ENCODE measurements at regions not wholly inside any gene's neighbourhood (a gene's known extent, or its start where the extent isn't known, plus 50 kb on each side); places are given as distances from the start of the nearest gene placed in this dataset.
"Not testable (repeated sequence)": the region's sequence is repeated elsewhere in the genome, so short reads cannot be mapped to it uniquely, and the experiment has no call there.

DNA sequence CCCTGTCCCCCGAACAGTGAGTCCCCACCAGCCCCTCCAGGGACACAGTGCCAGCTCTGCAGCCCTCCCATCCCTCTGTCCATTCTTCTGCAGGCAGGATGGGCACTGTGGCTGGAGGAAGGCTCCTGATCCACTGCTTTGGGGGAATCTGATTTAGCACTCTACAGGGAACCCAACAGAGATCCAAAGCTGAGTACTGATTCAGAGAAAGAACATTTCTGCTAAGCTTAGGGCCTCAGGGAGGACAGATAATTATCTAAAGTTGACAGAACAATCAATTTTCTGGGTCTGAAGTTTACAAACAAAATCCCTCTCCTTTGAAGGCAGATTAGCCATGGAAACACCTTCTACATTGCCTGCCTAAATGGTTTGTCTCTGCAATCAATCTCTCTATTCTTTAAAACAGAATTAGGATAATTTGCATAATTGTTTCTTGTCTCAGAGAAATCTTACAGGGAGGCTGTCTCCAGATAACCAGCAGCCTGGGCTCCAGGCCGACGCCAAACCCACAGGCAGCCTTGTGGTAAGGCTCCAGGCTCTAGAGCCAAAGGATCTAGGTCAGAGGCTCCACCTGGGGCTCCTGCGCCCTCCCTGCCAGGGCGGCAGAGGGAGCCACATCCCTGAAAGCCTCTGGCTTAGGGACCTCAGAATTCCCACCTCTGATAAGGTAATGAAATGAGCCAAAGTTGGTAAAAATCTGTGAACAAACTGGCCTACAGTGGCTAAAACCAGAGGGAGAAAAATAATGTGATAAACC is 152.2 kb upstream of the FAM20C start:
- TF ChIP-seq, protein P1, sequence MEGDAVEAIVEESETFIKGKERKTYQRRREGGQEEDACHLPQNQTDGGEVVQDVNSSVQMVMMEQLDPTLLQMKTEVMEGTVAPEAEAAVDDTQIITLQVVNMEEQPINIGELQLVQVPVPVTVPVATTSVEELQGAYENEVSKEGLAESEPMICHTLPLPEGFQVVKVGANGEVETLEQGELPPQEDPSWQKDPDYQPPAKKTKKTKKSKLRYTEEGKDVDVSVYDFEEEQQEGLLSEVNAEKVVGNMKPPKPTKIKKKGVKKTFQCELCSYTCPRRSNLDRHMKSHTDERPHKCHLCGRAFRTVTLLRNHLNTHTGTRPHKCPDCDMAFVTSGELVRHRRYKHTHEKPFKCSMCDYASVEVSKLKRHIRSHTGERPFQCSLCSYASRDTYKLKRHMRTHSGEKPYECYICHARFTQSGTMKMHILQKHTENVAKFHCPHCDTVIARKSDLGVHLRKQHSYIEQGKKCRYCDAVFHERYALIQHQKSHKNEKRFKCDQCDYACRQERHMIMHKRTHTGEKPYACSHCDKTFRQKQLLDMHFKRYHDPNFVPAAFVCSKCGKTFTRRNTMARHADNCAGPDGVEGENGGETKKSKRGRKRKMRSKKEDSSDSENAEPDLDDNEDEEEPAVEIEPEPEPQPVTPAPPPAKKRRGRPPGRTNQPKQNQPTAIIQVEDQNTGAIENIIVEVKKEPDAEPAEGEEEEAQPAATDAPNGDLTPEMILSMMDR (IDR thresholded peaks at IDR 0.05; ENCODE audit: insufficient read depth in 1 of 2, low read depth in 1 of 2, low read length in 1 of 2, severe bottlenecking in 1 of 2, unreplicated experiment in 1 of 2) = peak in 1 of 2 experiments; percentile 11
- H3K4me3 Mint-ChIP-seq (ENCODE audit: unreplicated experiment); H3K4me1 ChIP-seq; BruUV-seq (replicated peaks); H3K4me1 Mint-ChIP-seq (ENCODE audit: low read depth, unreplicated experiment); H3K27me3 ChIP-seq (replicated peaks; ENCODE audit: control insufficient read depth, insufficient read depth, low read length); H3K9me3 ChIP-seq; H3K27ac Mint-ChIP-seq (ENCODE audit: unreplicated experiment); H3K4me3 ChIP-seq (ENCODE audit: low read depth, low read length); intact Hi-C loops (cut with micrococcal nuclease; ENCODE audit: unreplicated experiment); H3K36me3 Mint-ChIP-seq (ENCODE audit: insufficient read depth, unreplicated experiment); CTCF ChIA-PET; H3K36me3 ChIP-seq (ENCODE audit: control insufficient read depth, insufficient read depth, low read length); H3K9me3 Mint-ChIP-seq (ENCODE audit: unreplicated experiment); POLR2A ChIA-PET: not testable (repeated sequence)
- peaks cover 21% of the 10 kb centered on the region for H3K27me3 Mint-ChIP-seq (ENCODE audit: insufficient read depth, unreplicated experiment)
- peak in 1 of 2 experiments; percentile 21 for DNase-seq

GRCh38 chr7:40799-41750 is 151.3 kb upstream of the FAM20C start:
- Mint-ChIP-seq H3K4me1 (ENCODE audit: low read depth, unreplicated experiment) (no peaks in the 10 kb centered on the region), H3K4me3 (ENCODE audit: unreplicated experiment) (no peak overlapping the region), H3K9me3 (ENCODE audit: unreplicated experiment) (no peaks in the 10 kb centered on the region), H3K27me3 (ENCODE audit: insufficient read depth, unreplicated experiment) (peaks cover 25% of the 10 kb centered on the region), H3K27ac (ENCODE audit: unreplicated experiment) (no peak overlapping the region), H3K36me3 (ENCODE audit: insufficient read depth, unreplicated experiment) (no peaks in the 10 kb centered on the region)
- Histone ChIP-seq H3K36me3 (ENCODE audit: control insufficient read depth, insufficient read depth, low read length) (no peaks in the 10 kb centered on the region), H3K9me3 (no peaks in the 10 kb centered on the region), H3K4me1 (no peaks in the 10 kb centered on the region), H3K4me3 (ENCODE audit: low read depth, low read length) (no peak overlapping the region), H3K27me3 (replicated peaks; ENCODE audit: control insufficient read depth, insufficient read depth, low read length) (no peaks in the 10 kb centered on the region; the same call in none of the 2 replicates)
- intact Hi-C loops (cut with micrococcal nuclease; ENCODE audit: unreplicated experiment) = no loop called here
- BruUV-seq (replicated peaks) = no TSS peak
- CTCF ChIA-PET = no interaction called here
- peak; percentile 0 to 26 for DNase-seq
- TF ChIP-seq, protein P1 (IDR thresholded peaks at IDR 0.05; ENCODE audit: insufficient read depth in 1 of 2, low read depth in 1 of 2, low read length in 1 of 2, severe bottlenecking in 1 of 2, unreplicated experiment in 1 of 2) = no peak
- POLR2A ChIA-PET = no interaction called here

DNA sequence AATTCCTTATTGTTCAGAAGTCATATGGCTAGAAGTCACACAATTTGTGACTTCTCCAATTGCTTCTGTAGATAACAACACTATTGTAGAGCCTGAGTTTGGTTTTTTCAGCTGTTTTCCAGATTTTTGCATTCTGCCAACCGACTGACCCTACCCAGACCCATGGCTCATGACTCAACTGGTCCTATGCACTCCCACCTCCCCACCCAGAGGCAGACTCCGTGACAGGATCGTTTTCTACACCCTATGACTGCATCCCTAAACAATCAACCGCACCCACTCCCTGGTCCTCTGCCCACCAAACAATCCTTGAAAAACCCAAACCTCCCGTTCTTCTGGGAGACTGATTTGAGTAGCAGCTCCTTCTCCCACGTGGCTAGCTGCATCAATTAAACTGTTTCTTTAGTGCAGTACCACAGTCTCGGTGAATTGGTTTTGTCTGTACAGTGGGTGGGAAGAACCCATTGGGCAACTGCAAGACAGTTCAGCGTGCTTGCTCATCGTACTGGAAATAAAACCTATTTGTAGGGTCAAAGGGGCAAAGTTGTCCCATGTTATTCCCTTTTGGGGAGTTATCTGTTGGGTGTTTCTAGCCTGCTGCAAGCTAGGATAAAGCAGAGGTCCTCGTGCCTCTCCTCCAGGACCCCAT is 150.3 kb upstream of the FAM20C start:
- no peaks in the 10 kb centered on the region; the same call in none of the 2 replicates for H3K27me3 ChIP-seq (replicated peaks; ENCODE audit: control insufficient read depth, insufficient read depth, low read length)
- ChIA-PET CTCF (no interaction called here), POLR2A (no interaction called here)
- Mint-ChIP-seq H3K27ac (ENCODE audit: unreplicated experiment) (no peak overlapping the region), H3K4me3 (ENCODE audit: unreplicated experiment) (no peak overlapping the region), H3K9me3 (ENCODE audit: unreplicated experiment) (no peaks in the 10 kb centered on the region), H3K36me3 (ENCODE audit: insufficient read depth, unreplicated experiment) (no peaks in the 10 kb centered on the region), H3K4me1 (ENCODE audit: low read depth, unreplicated experiment) (no peaks in the 10 kb centered on the region), H3K27me3 (ENCODE audit: insufficient read depth, unreplicated experiment) (peaks cover 28% of the 10 kb centered on the region)
- H3K36me3 ChIP-seq (ENCODE audit: control insufficient read depth, insufficient read depth, low read length) = no peaks in the 10 kb centered on the region
- H3K9me3 ChIP-seq = no peaks in the 10 kb centered on the region
- H3K4me1 ChIP-seq = no peaks in the 10 kb centered on the region
- BruUV-seq (replicated peaks) = no TSS peak
- DNase-seq = no peak
- TF ChIP-seq, protein P1 (IDR thresholded peaks at IDR 0.05; ENCODE audit: insufficient read depth in 1 of 2, low read depth in 1 of 2, low read length in 1 of 2, severe bottlenecking in 1 of 2, unreplicated experiment in 1 of 2) = no peak
- intact Hi-C loops (cut with micrococcal nuclease; ENCODE audit: unreplicated experiment) = no loop called here
- H3K4me3 ChIP-seq (ENCODE audit: low read depth, low read length) = no peak overlapping the region

All from Caco-2 (cell line).